ENCODE measurements at regions not wholly inside any gene's neighbourhood (a gene's known extent, or its start where the extent isn't known, plus 50 kb on each side); places are given as distances from the start of the nearest gene placed in this dataset.

GRCh38 chr20:16662467-16662866, 67.4 kb upstream of the SNRPB2 start:
- intact Hi-C loops (cut with DNase I) = loop anchor here in 1 of 10 donors (10.0 kb wide), 1 partner anchor 62 kb away; no protein-coding TSS in a partner anchor
- H3K36me3 ChIP-seq = no peaks in the 10 kb centered on the region
- no peak overlapping the region for H3K4me3 ChIP-seq
- H3K4me1 ChIP-seq = peaks cover 0 to 5% (median 0%) of the 10 kb centered on the region in 9 donors
- TF ChIP-seq CTCF (IDR thresholded peaks at IDR 0.05) = no peak
- 63 to 74% methylated on average over 2 of the region's 2 CpGs for WGBS, 2 donors
- DNase-seq (no peak), ATAC-seq (no peak)
- H3K27ac ChIP-seq = no peak overlapping the region
- peaks cover 0 to 4% (median 0%) of the 10 kb centered on the region in 7 donors for H3K27me3 ChIP-seq
- H3K9me3 ChIP-seq = peaks cover 0 to 10% (median 0%) of the 10 kb centered on the region in 11 donors

GRCh38 chr20:16661756-16662155, 68.1 kb upstream of the SNRPB2 start:
- ATAC-seq = peak in 3 of 8 donors; percentile 20 to 80 (median 56)
- TF ChIP-seq CTCF (IDR thresholded peaks at IDR 0.05) = no peak
- peaks cover 0 to 4% (median 0%) of the 10 kb centered on the region in 7 donors for H3K27me3 ChIP-seq
- WGBS, 2 donors = 45 to 49% methylated on average over 2 of the region's 2 CpGs
- H3K9me3 ChIP-seq = peaks cover 0 to 17% (median 0%) of the 10 kb centered on the region in 11 donors
- no peaks in the 10 kb centered on the region for H3K36me3 ChIP-seq
- H3K4me1 ChIP-seq = peaks cover 0 to 5% (median 0%) of the 10 kb centered on the region in 9 donors
- no peak overlapping the region for H3K27ac ChIP-seq
- intact Hi-C loops (cut with DNase I) = loop anchor here in 1 of 10 donors (10.0 kb wide), 1 partner anchor 63 kb away; no protein-coding TSS in a partner anchor
- peak in 1 of 2 donors; percentile 4 for DNase-seq
- no peak overlapping the region for H3K4me3 ChIP-seq

GRCh38 chr20:16654858-16655535, 74.8 kb upstream of the SNRPB2 start:
- H3K27me3 ChIP-seq = peaks cover 0 to 14% (median 0%) of the 10 kb centered on the region in 7 donors
- H3K4me1 ChIP-seq = no peaks in the 10 kb centered on the region
- no peaks in the 10 kb centered on the region for H3K36me3 ChIP-seq
- ATAC-seq = no peak
- peaks cover 0 to 11% (median 0%) of the 10 kb centered on the region in 11 donors for H3K9me3 ChIP-seq
- 67 to 82% methylated on average over 5 of the region's 5 CpGs for WGBS, 2 donors
- H3K27ac ChIP-seq = no peak overlapping the region
- DNase-seq = no peak
- TF ChIP-seq CTCF (IDR thresholded peaks at IDR 0.05) = no peak
- intact Hi-C loops (cut with DNase I) = no loop called here
- H3K4me3 ChIP-seq = no peak overlapping the region

GRCh38 chr20:16653266-16653665, 76.6 kb upstream of the SNRPB2 start:
- peaks cover 0 to 19% (median 0%) of the 10 kb centered on the region in 7 donors for H3K27me3 ChIP-seq
- H3K4me3 ChIP-seq = no peak overlapping the region
- intact Hi-C loops (cut with DNase I) = no loop called here
- no peaks in the 10 kb centered on the region for H3K4me1 ChIP-seq
- H3K27ac ChIP-seq = no peak overlapping the region
- ATAC-seq (no peak), DNase-seq (no peak)
- H3K36me3 ChIP-seq = no peaks in the 10 kb centered on the region
- no peak for TF ChIP-seq CTCF (IDR thresholded peaks at IDR 0.05)
- WGBS, 2 donors = 65 to 67% methylated on average over 2 of the region's 2 CpGs
- peaks cover 0 to 11% (median 0%) of the 10 kb centered on the region in 11 donors for H3K9me3 ChIP-seq
